ENCODE measurements at regions not wholly inside any gene's neighbourhood (a gene's known extent, or its start where the extent isn't known, plus 50 kb on each side); places are given as distances from the start of the nearest gene placed in this dataset.

- 87 to 89% methylated on average over 6 of the region's 6 CpGs for WGBS, 2 experiments
- Histone ChIP-seq H3K4me3 (ENCODE audit: insufficient read depth, low read depth, low read length) (no peak overlapping the region), H3K4me1 (ENCODE audit: control insufficient read depth, insufficient read depth, low read length) (no peaks in the 10 kb centered on the region)
These were observed 243.9 kb upstream of the NPY start for GRCh38 chr7:24039991-24040624.

DNA sequence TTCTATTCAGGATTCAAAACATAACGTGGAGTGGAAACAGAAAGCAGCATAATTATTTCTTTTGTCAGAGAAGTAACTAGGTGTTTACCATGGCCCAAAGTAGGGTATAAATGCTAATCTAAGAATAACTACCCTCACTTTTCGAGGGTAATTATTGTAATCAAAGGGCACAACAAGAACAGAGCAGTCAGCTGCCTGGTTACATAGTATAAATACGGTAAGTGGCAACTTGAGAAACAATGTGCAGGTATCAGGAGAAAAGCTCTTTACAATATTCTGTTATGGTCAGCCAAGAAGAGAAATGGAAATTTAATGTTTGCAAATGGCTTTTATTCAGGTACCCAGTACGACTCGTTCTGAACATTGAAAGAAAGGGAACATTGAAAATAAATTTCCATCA is 242.0 kb upstream of the NPY start:
- H3K9me3 ChIP-seq (ENCODE audit: control insufficient read depth, low read length), result no peaks in the 10 kb centered on the region
- no peak overlapping the region for H3K4me3 ChIP-seq (ENCODE audit: insufficient read depth, low read depth, low read length)
- WGBS, 2 experiments, result 93 to 99% methylated on average over 5 of the region's 5 CpGs
- H3K27ac ChIP-seq (ENCODE audit: insufficient read depth, low read depth, low read length, poor library complexity, severe bottlenecking), result no peak overlapping the region
- no peaks in the 10 kb centered on the region for H3K27me3 ChIP-seq (ENCODE audit: control insufficient read depth, insufficient read depth, low read length, poor library complexity, severe bottlenecking)
- H3K4me1 ChIP-seq (ENCODE audit: control insufficient read depth, insufficient read depth, low read length), result no peaks in the 10 kb centered on the region
- H3K36me3 ChIP-seq (ENCODE audit: control insufficient read depth, insufficient read depth, low read length), result no peaks in the 10 kb centered on the region

More at GRCh38 chr7:24039991-24040624, 243.9 kb upstream of the NPY start:
- Histone ChIP-seq H3K27me3 (ENCODE audit: control insufficient read depth, insufficient read depth, low read length, poor library complexity, severe bottlenecking) (no peaks in the 10 kb centered on the region), H3K27ac (ENCODE audit: insufficient read depth, low read depth, low read length, poor library complexity, severe bottlenecking) (no peak overlapping the region), H3K9me3 (ENCODE audit: control insufficient read depth, low read length) (no peaks in the 10 kb centered on the region), H3K36me3 (ENCODE audit: control insufficient read depth, insufficient read depth, low read length) (no peaks in the 10 kb centered on the region)

- no peak overlapping the region for H3K27ac ChIP-seq (ENCODE audit: insufficient read depth, low read depth, low read length, poor library complexity, severe bottlenecking)
- H3K27me3 ChIP-seq (ENCODE audit: control insufficient read depth, insufficient read depth, low read length, poor library complexity, severe bottlenecking), result no peaks in the 10 kb centered on the region
- WGBS, 2 experiments, result 80 to 94% methylated on average over 2 of the region's 2 CpGs
- H3K36me3 ChIP-seq (ENCODE audit: control insufficient read depth, insufficient read depth, low read length), result no peaks in the 10 kb centered on the region
- H3K4me3 ChIP-seq (ENCODE audit: insufficient read depth, low read depth, low read length), result no peak overlapping the region
- H3K9me3 ChIP-seq (ENCODE audit: control insufficient read depth, low read length), result no peaks in the 10 kb centered on the region
- no peaks in the 10 kb centered on the region for H3K4me1 ChIP-seq (ENCODE audit: control insufficient read depth, insufficient read depth, low read length)
These were observed 234.7 kb upstream of the NPY start for GRCh38 chr7:24049296-24049695.

GRCh38 chr7:24050991-24051560 is 232.9 kb upstream of the NPY start:
- Histone ChIP-seq H3K27ac (ENCODE audit: insufficient read depth, low read depth, low read length, poor library complexity, severe bottlenecking) (no peak overlapping the region), H3K4me1 (ENCODE audit: control insufficient read depth, insufficient read depth, low read length) (no peaks in the 10 kb centered on the region), H3K9me3 (ENCODE audit: control insufficient read depth, low read length) (no peaks in the 10 kb centered on the region), H3K27me3 (ENCODE audit: control insufficient read depth, insufficient read depth, low read length, poor library complexity, severe bottlenecking) (no peaks in the 10 kb centered on the region), H3K4me3 (ENCODE audit: insufficient read depth, low read depth, low read length) (no peak overlapping the region), H3K36me3 (ENCODE audit: control insufficient read depth, insufficient read depth, low read length) (no peaks in the 10 kb centered on the region)
- 87 to 93% methylated on average over 6 to 7 of the region's 7 CpGs for WGBS, 2 experiments

DNA sequence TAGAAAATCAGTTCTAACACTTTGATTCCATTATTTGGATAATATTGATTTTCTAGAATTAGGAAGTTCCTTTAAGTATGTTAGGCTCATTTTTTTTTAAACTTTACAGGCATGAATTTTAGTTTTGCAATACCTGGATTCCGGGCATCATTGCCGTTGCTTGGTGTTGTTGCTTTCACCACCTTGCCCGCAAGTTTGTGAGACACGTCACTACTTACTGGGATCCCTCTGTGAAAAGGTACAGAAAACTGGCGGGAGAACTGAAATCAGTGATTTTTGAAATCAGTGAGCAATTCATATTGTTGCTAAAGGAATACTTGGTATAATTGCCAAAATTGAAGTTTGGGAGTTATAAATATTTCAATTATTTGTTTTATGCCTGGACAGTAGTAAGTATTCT is 232.3 kb upstream of the NPY start:
- H3K36me3 ChIP-seq (ENCODE audit: control insufficient read depth, insufficient read depth, low read length), result no peaks in the 10 kb centered on the region
- no peak overlapping the region for H3K27ac ChIP-seq (ENCODE audit: insufficient read depth, low read depth, low read length, poor library complexity, severe bottlenecking)
- 96 to 99% methylated on average over 5 of the region's 5 CpGs for WGBS, 2 experiments

GRCh38 chr7:24052572-24053260 is 231.3 kb upstream of the NPY start:
- no peaks in the 10 kb centered on the region for H3K36me3 ChIP-seq (ENCODE audit: control insufficient read depth, insufficient read depth, low read length)
- H3K27me3 ChIP-seq (ENCODE audit: control insufficient read depth, insufficient read depth, low read length, poor library complexity, severe bottlenecking), result no peaks in the 10 kb centered on the region
- H3K27ac ChIP-seq (ENCODE audit: insufficient read depth, low read depth, low read length, poor library complexity, severe bottlenecking), result no peak overlapping the region
- no peaks in the 10 kb centered on the region for H3K9me3 ChIP-seq (ENCODE audit: control insufficient read depth, low read length)
- H3K4me3 ChIP-seq (ENCODE audit: insufficient read depth, low read depth, low read length), result no peak overlapping the region
- 91 to 94% methylated on average over 5 to 6 of the region's 6 CpGs for WGBS, 2 experiments
- H3K4me1 ChIP-seq (ENCODE audit: control insufficient read depth, insufficient read depth, low read length), result no peaks in the 10 kb centered on the region

More for the DNA sequence above, 232.3 kb upstream of the NPY start:
- no peaks in the 10 kb centered on the region for H3K4me1 ChIP-seq (ENCODE audit: control insufficient read depth, insufficient read depth, low read length)
- H3K27me3 ChIP-seq (ENCODE audit: control insufficient read depth, insufficient read depth, low read length, poor library complexity, severe bottlenecking), result no peaks in the 10 kb centered on the region
- H3K9me3 ChIP-seq (ENCODE audit: control insufficient read depth, low read length), result no peaks in the 10 kb centered on the region
- H3K4me3 ChIP-seq (ENCODE audit: insufficient read depth, low read depth, low read length), result no peak overlapping the region

- Histone ChIP-seq H3K4me1 (ENCODE audit: control insufficient read depth, insufficient read depth, low read length) (no peaks in the 10 kb centered on the region), H3K9me3 (ENCODE audit: control insufficient read depth, low read length) (no peaks in the 10 kb centered on the region), H3K4me3 (ENCODE audit: insufficient read depth, low read depth, low read length) (no peak overlapping the region), H3K27me3 (ENCODE audit: control insufficient read depth, insufficient read depth, low read length, poor library complexity, severe bottlenecking) (no peaks in the 10 kb centered on the region), H3K27ac (ENCODE audit: insufficient read depth, low read depth, low read length, poor library complexity, severe bottlenecking) (no peak overlapping the region), H3K36me3 (ENCODE audit: control insufficient read depth, insufficient read depth, low read length) (no peaks in the 10 kb centered on the region)
- 60% methylated on average over 2 of the region's 2 CpGs for WGBS, 2 experiments
These were observed 229.8 kb upstream of the NPY start for GRCh38 chr7:24054236-24054635.

GRCh38 chr7:24057243-24057642 is 226.7 kb upstream of the NPY start:
- no peak overlapping the region for H3K4me3 ChIP-seq (ENCODE audit: insufficient read depth, low read depth, low read length)
- H3K36me3 ChIP-seq (ENCODE audit: control insufficient read depth, insufficient read depth, low read length), result no peaks in the 10 kb centered on the region
- no peak overlapping the region for H3K27ac ChIP-seq (ENCODE audit: insufficient read depth, low read depth, low read length, poor library complexity, severe bottlenecking)
- H3K27me3 ChIP-seq (ENCODE audit: control insufficient read depth, insufficient read depth, low read length, poor library complexity, severe bottlenecking), result no peaks in the 10 kb centered on the region
- WGBS, 2 experiments, result 94% methylated on average over 2 of the region's 2 CpGs
- no peaks in the 10 kb centered on the region for H3K9me3 ChIP-seq (ENCODE audit: control insufficient read depth, low read length)
- H3K4me1 ChIP-seq (ENCODE audit: control insufficient read depth, insufficient read depth, low read length), result no peaks in the 10 kb centered on the region

DNA sequence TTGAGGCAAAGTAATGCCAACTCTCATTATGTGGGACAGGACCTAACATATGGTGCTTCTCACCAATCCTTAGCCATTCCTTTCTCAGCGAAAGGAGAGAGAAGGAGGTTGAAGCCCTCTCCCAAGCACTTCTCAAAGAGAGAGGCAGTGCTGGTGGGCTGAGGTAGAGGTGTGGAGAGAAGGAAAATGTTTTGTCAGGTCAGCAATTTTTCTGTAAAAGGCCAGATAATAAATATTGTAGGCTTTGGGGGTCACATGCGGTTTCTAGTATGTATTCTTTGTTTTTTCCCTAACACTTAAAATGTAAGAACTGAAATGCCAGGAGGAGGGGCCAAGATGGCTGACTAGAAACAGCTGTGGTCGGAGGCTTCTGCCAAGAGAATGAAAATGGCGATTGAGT is 225.0 kb upstream of the NPY start:
- Histone ChIP-seq H3K27me3 (ENCODE audit: control insufficient read depth, insufficient read depth, low read length, poor library complexity, severe bottlenecking) (no peaks in the 10 kb centered on the region), H3K36me3 (ENCODE audit: control insufficient read depth, insufficient read depth, low read length) (no peaks in the 10 kb centered on the region), H3K27ac (ENCODE audit: insufficient read depth, low read depth, low read length, poor library complexity, severe bottlenecking) (no peak overlapping the region), H3K9me3 (ENCODE audit: control insufficient read depth, low read length) (no peaks in the 10 kb centered on the region), H3K4me3 (ENCODE audit: insufficient read depth, low read depth, low read length) (no peak overlapping the region), H3K4me1 (ENCODE audit: control insufficient read depth, insufficient read depth, low read length) (no peaks in the 10 kb centered on the region)
- 98 to 99% methylated on average over 4 of the region's 4 CpGs for WGBS, 2 experiments

DNA sequence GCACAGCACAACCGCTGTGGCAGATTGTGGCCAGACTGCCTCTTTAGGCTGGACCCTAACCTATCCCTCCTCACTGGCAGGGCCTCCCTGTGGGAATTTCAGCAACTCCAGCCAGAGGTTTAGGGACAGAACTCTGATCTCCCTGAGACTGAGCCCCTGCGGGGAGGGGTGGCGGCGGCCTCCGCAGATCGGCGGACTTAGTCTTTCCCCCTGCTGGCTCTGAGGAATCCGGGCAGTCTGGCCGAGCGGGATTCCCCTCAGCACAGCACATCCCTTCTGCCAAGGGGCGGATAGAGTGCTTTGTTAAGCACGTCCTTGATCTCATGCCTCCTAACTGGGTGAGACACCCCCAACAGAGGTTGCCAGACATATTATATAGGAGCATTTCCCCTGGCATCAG is 224.2 kb upstream of the NPY start:
- 60 to 67% methylated on average over 12 of the region's 12 CpGs for WGBS, 2 experiments
- no peaks in the 10 kb centered on the region for H3K27me3 ChIP-seq (ENCODE audit: control insufficient read depth, insufficient read depth, low read length, poor library complexity, severe bottlenecking)
- H3K36me3 ChIP-seq (ENCODE audit: control insufficient read depth, insufficient read depth, low read length), result no peaks in the 10 kb centered on the region
- H3K27ac ChIP-seq (ENCODE audit: insufficient read depth, low read depth, low read length, poor library complexity, severe bottlenecking), result no peak overlapping the region
- no peaks in the 10 kb centered on the region for H3K4me1 ChIP-seq (ENCODE audit: control insufficient read depth, insufficient read depth, low read length)
- H3K9me3 ChIP-seq (ENCODE audit: control insufficient read depth, low read length), result no peaks in the 10 kb centered on the region
- no peak overlapping the region for H3K4me3 ChIP-seq (ENCODE audit: insufficient read depth, low read depth, low read length)

Measured in ectodermal cell (in vitro differentiated cells).